HCT116 (cell line): ENCODE measurements at regions not wholly inside any gene's neighbourhood (a gene's known extent, or its start where the extent isn't known, plus 50 kb on each side); places are given as distances from the start of the nearest gene placed in this dataset.

Experiments
- ATAC-seq: fragments of 200-7000 bp; cut with Tn5 transposase; 2 replicates; pipeline ENCODE4 v1.9.1; 2020; ENCODE audit warnings: mild to moderate bottlenecking, moderate library complexity
- BruUV-seq: library from RNA; stranded (reverse); fragments of 400-500 nt; replicated peaks from 2 replicates; lab custom pipeline; 2021; lab: Mats Ljungman, UMichigan
- CTCF ChIA-PET: fragments of 300-600 bp; sonication (Branson Sonifier 250); formaldehyde crosslinking; loops from one replicate; lab custom pipeline; 2021; ENCODE audit warnings: antibody characterized with exemption; lab: Charles Lee
- POLR2A ChIA-PET: fragments of 300-600, 350-600 bp; sonication (Branson Sonifier 250); formaldehyde crosslinking; loops from one replicate; lab custom pipeline; 2021; ENCODE audit warnings: antibody characterized with exemption; lab: Charles Lee
- RAD21 ChIA-PET, 2 experiments: fragments of 300-600 bp; sonication (Branson Sonifier 250); formaldehyde crosslinking; loops; one replicate each; lab custom pipeline; 2023; ENCODE audit warnings: low total read pairs in 2 of 2; ENCODE audit not compliant: uncharacterized antibody in 2 of 2, unreplicated experiment in 2 of 2, low non-redundant PET in 1 of 2; lab: Charles Lee
- DNase-seq: peaks from one replicate; pipeline ENCODE4 v3.0.0-alpha.2; 2010; ENCODE audit warnings: low read depth, low spot score
- H2AFZ ChIP-seq: fragments of 200-600 bp; shearing (Covaris generic), sonication (generic); 2 replicates; pipeline ENCODE4 v1.6.1; 2017; ENCODE audit warnings: low read depth, mixed run types, mixed read lengths, antibody characterized with exemption, low read length; ENCODE audit not compliant: poor library complexity, severe bottlenecking
- H3K27ac ChIP-seq: 2 replicates; pipeline ENCODE4 v1.5.1; 2012; ENCODE audit warnings: low read depth, low read length
- H3K27me3 ChIP-seq: fragments of 200-600 bp; sonication (generic); 2 replicates; pipeline ENCODE4 v1.6.1; 2016; ENCODE audit warnings: mixed run types, low read length, mixed read lengths; ENCODE audit not compliant: insufficient read depth
- H3K36me3 ChIP-seq, 2 experiments: fragments of 200-500 bp in 1 of 2; fragments of 200-600 bp in 1 of 2; sonication (Bioruptor generic) in 1 of 2; sonication (generic) in 1 of 2; 2 replicates each; pipeline versions ENCODE4 v1.5.1 to v1.6.1; 2014 to 2016; ENCODE audit warnings: low read length in 2 of 2, inconsistent platforms in 1 of 2, mixed read lengths in 1 of 2, mixed run types in 1 of 2; ENCODE audit not compliant: insufficient read depth in 2 of 2, control insufficient read depth in 1 of 2
- H3K4me1 ChIP-seq, 2 experiments: fragments of 200-600 bp in 1 of 2; sonication (generic) in 1 of 2; 2 replicates each; pipeline versions ENCODE4 v1.5.1 to v1.6.1; 2012 to 2017; ENCODE audit warnings: low read length in 2 of 2, inconsistent platforms in 1 of 2, mild to moderate bottlenecking in 1 of 2, mixed read lengths in 1 of 2, mixed run types in 1 of 2, moderate library complexity in 1 of 2; ENCODE audit not compliant: insufficient read depth in 2 of 2, control insufficient read depth in 1 of 2
- H3K4me2 ChIP-seq: fragments of 200-600 bp; sonication (generic); 2 replicates; pipeline ENCODE4 v1.6.1; 2017; ENCODE audit warnings: mixed run types, low read length, mixed read lengths
- H3K4me3 ChIP-seq, 2 experiments: fragments of 200-600 bp in 1 of 2; sonication (generic) in 1 of 2; replicated peaks in 1 of 2; 2 replicates each; pipeline ENCODE4 v1.5.1; 2011 to 2016; ENCODE audit warnings: low read length in 2 of 2, control low read depth in 1 of 2, low read depth in 1 of 2, mild to moderate bottlenecking in 1 of 2, mixed read lengths in 1 of 2, mixed run types in 1 of 2
- H3K79me2 ChIP-seq: fragments of 200-600 bp; sonication (generic); 2 replicates; pipeline ENCODE4 v1.6.1; 2017; ENCODE audit warnings: mild to moderate bottlenecking, mixed run types, low read length, moderate library complexity, mixed read lengths; ENCODE audit not compliant: insufficient read depth
- H3K9ac ChIP-seq: fragments of 200-600 bp; sonication (generic); 2 replicates; pipeline ENCODE4 v1.6.1; 2016; ENCODE audit warnings: low read length, mixed read lengths
- H3K9me2 ChIP-seq: fragments of 200-600 bp; sonication (generic), shearing (Covaris generic); 2 replicates; pipeline ENCODE4 v1.6.1; 2017; ENCODE audit warnings: mixed run types, mild to moderate bottlenecking, moderate library complexity; ENCODE audit not compliant: insufficient read depth
- H3K9me3 ChIP-seq, 2 experiments: fragments of 200-500 bp in 1 of 2; fragments of 200-600 bp in 1 of 2; sonication (Bioruptor generic) in 1 of 2; sonication (generic) in 1 of 2; 2 replicates each; pipeline ENCODE4 v1.6.1; 2014 to 2017; ENCODE audit warnings: low read length in 2 of 2, mixed read lengths in 2 of 2, inconsistent platforms in 1 of 2, low read depth in 1 of 2, mild to moderate bottlenecking in 1 of 2, mixed run types in 1 of 2, moderate library complexity in 1 of 2; ENCODE audit not compliant: control insufficient read depth in 1 of 2, insufficient read depth in 1 of 2
- H4K20me1 ChIP-seq: fragments of 200-600 bp; sonication (generic), shearing (Covaris generic); 2 replicates; pipeline ENCODE4 v1.6.1; 2017; ENCODE audit warnings: mixed run types, mild to moderate bottlenecking, moderate library complexity; ENCODE audit not compliant: insufficient read depth
- ATF3 ChIP-seq: IDR thresholded peaks from 2 replicates; pipeline ENCODE4 v1.6.1; 2012
- CBX3 ChIP-seq: IDR thresholded peaks from 2 replicates; pipeline ENCODE4 v1.6.1; 2012; ENCODE audit warnings: low read depth
- EGR1 ChIP-seq: IDR thresholded peaks from 2 replicates; pipeline ENCODE4 v1.6.1; 2012; ENCODE audit warnings: low read depth
- ELF1 ChIP-seq: IDR thresholded peaks from 2 replicates; pipeline ENCODE4 v1.6.1; 2012; ENCODE audit warnings: low read depth, borderline replicate concordance
- EZH2 ChIP-seq: fragments of 200-600 bp; sonication (generic); IDR thresholded peaks from 2 replicates; pipeline ENCODE4 v1.6.1; 2017; ENCODE audit warnings: antibody characterized with exemption, mixed run types
- FOSL1 ChIP-seq: IDR thresholded peaks from 2 replicates; pipeline ENCODE4 v1.6.1; 2012; ENCODE audit warnings: low read depth
- JUND ChIP-seq: IDR thresholded peaks from 2 replicates; pipeline ENCODE4 v1.6.1; 2012
- POLR2A ChIP-seq: IDR thresholded peaks from 2 replicates; pipeline ENCODE4 v1.7.0; 2011; ENCODE audit warnings: borderline replicate concordance; ENCODE audit not compliant: insufficient read depth, insufficient read length; ENCODE audit errors: extremely low read depth
- POLR2AphosphoS5 ChIP-seq: IDR thresholded peaks from 2 replicates; pipeline ENCODE4 v1.6.1; 2011; ENCODE audit warnings: mild to moderate bottlenecking, low read depth, low read length, moderate library complexity
- RAD21 ChIP-seq: IDR thresholded peaks from 2 replicates; pipeline ENCODE4 v1.6.1; 2012; ENCODE audit warnings: low read depth, mild to moderate bottlenecking
- REST ChIP-seq: IDR thresholded peaks from 2 replicates; pipeline ENCODE4 v1.6.1; 2012; ENCODE audit warnings: low read depth
- SIN3A ChIP-seq: IDR thresholded peaks from 2 replicates; pipeline ENCODE4 v1.6.1; 2012; ENCODE audit warnings: low read depth
- SRF ChIP-seq: IDR thresholded peaks from 2 replicates; pipeline ENCODE4 v1.6.1; 2012; ENCODE audit warnings: low read depth
- TCF7L2 ChIP-seq: IDR thresholded peaks from 2 replicates; pipeline ENCODE4 v1.7.0; 2011; ENCODE audit warnings: borderline replicate concordance, inconsistent platforms; ENCODE audit not compliant: insufficient read depth, insufficient read length; ENCODE audit errors: extremely low read depth
- YY1 ChIP-seq: IDR thresholded peaks from 2 replicates; pipeline ENCODE4 v1.6.1; 2011; ENCODE audit warnings: low read length, low read depth, moderate library complexity, mild to moderate bottlenecking; ENCODE audit not compliant: insufficient replicate concordance; ENCODE audit errors: extremely low read depth
- ZBTB33 ChIP-seq: IDR thresholded peaks from 2 replicates; pipeline ENCODE4 v1.6.1; 2011; ENCODE audit warnings: mild to moderate bottlenecking, low read length, moderate library complexity; ENCODE audit not compliant: insufficient replicate concordance; ENCODE audit errors: extremely low read depth
- ZFX ChIP-seq: fragments of 450-650 bp; IDR thresholded peaks from 2 replicates; pipeline ENCODE4 v1.6.1; 2017
- ZNF274 ChIP-seq: fragments of 200-500 bp; sonication (Bioruptor generic); IDR thresholded peaks from 2 replicates; pipeline ENCODE4 v1.6.1; 2014; ENCODE audit warnings: mild to moderate bottlenecking, low read depth, low read length, inconsistent platforms
- intact Hi-C: fragments of 100-400 bp; cut with micrococcal nuclease; formaldehyde crosslinking; loops from 2 replicates; pipeline ENCODE4 v1.10.0; 2022

- H3K4me2 ChIP-seq, result peak overlapping the region; percentile 72; the same call in 1 of the 2 replicates
- ChIA-PET RAD21 (no interaction called here), CTCF (interaction anchor here (1.2 kb wide), 1 partner anchor 53 kb away, joined by 3 read pairs; no protein-coding TSS in a partner anchor), POLR2A (interaction anchor here (1.5 kb wide), 1 partner anchor 119 kb away, joined by 4 read pairs; the partner anchor contains the start of gene RPL22L1)
- no peak overlapping the region for H3K27ac ChIP-seq
- H3K4me1 ChIP-seq, result peaks cover 17 to 37% of the 10 kb centered on the region in 2 experiments
- H3K9ac ChIP-seq, result no peak overlapping the region
- H4K20me1 ChIP-seq, result no peaks in the 10 kb centered on the region
- no peaks in the 10 kb centered on the region for H3K9me3 ChIP-seq
- no peak for DNase-seq
- H3K36me3 ChIP-seq, result no peaks in the 10 kb centered on the region
- no peak overlapping the region for H3K4me3 ChIP-seq
- TF ChIP-seq CBX3 (no peak), POLR2A (no peak), ZNF274 (no peak), YY1 (no peak), SIN3A (no peak), TCF7L2 (no peak), FOSL1 (no peak), JUND (no peak), ZBTB33 (no peak), EGR1 (no peak), ELF1 (no peak), ZFX (no peak), RAD21 (no peak), SRF (no peak), REST (no peak), ATF3 (no peak), EZH2 (no peak), POLR2AphosphoS5 (no peak)
- ATAC-seq, result no peak
- no peaks in the 10 kb centered on the region for H3K79me2 ChIP-seq
- no TSS peak for BruUV-seq
- intact Hi-C loops, result no loop called here
- no peaks in the 10 kb centered on the region for H3K9me2 ChIP-seq
- H2AFZ ChIP-seq, result peak overlapping the region; percentile 76
- no peaks in the 10 kb centered on the region for H3K27me3 ChIP-seq
Observed at GRCh38 chr3:170750478-170750830, 119.5 kb downstream of the RPL22L1 start.
